HCT116 (cell line): ENCODE measurements at regions not wholly inside any gene's neighbourhood (a gene's known extent, or its start where the extent isn't known, plus 50 kb on each side); places are given as distances from the start of the nearest gene placed in this dataset.

Experiments used
- CTCF ChIP-seq, 3 experiments: fragments of 200-600 bp in 1 of 3; sonication (generic) in 1 of 3; IDR thresholded peaks in 2 of 3; conservative IDR thresholded peaks in 1 of 3; 2 replicates each; pipeline ENCODE4 v1.5.1; 2012 to 2017; ENCODE audit warnings: low read depth in 2 of 3, low read length in 2 of 3, antibody characterized with exemption in 1 of 3, borderline replicate concordance in 1 of 3, control low read depth in 1 of 3, mild to moderate bottlenecking in 1 of 3, mixed read lengths in 1 of 3, mixed run types in 1 of 3, moderate library complexity in 1 of 3; ENCODE audit not compliant: insufficient read depth in 1 of 3
- JUND ChIP-seq: IDR thresholded peaks from 2 replicates; pipeline ENCODE4 v1.6.1; 2012
- POLR2A ChIP-seq: IDR thresholded peaks from 2 replicates; pipeline ENCODE4 v1.7.0; 2011; ENCODE audit warnings: borderline replicate concordance; ENCODE audit not compliant: insufficient read depth, insufficient read length; ENCODE audit errors: extremely low read depth
- POLR2AphosphoS5 ChIP-seq: IDR thresholded peaks from 2 replicates; pipeline ENCODE4 v1.6.1; 2011; ENCODE audit warnings: mild to moderate bottlenecking, low read depth, low read length, moderate library complexity
- RAD21 ChIP-seq: IDR thresholded peaks from 2 replicates; pipeline ENCODE4 v1.6.1; 2012; ENCODE audit warnings: low read depth, mild to moderate bottlenecking
- YY1 ChIP-seq: IDR thresholded peaks from 2 replicates; pipeline ENCODE4 v1.6.1; 2011; ENCODE audit warnings: low read length, low read depth, moderate library complexity, mild to moderate bottlenecking; ENCODE audit not compliant: insufficient replicate concordance; ENCODE audit errors: extremely low read depth
- ZBTB33 ChIP-seq: IDR thresholded peaks from 2 replicates; pipeline ENCODE4 v1.6.1; 2011; ENCODE audit warnings: mild to moderate bottlenecking, low read length, moderate library complexity; ENCODE audit not compliant: insufficient replicate concordance; ENCODE audit errors: extremely low read depth

- TF ChIP-seq POLR2AphosphoS5 (no peak), CTCF (IDR thresholded peaks at IDR 0.05 in 2 of 3, conservative IDR thresholded peaks at IDR 0.05 in 1 of 3; ENCODE audit: borderline replicate concordance in 1 of 3, insufficient read depth in 1 of 3, low read depth in 2 of 3, low read length in 2 of 3) (no peak), YY1 (no peak), POLR2A (no peak), ZBTB33 (no peak), RAD21 (no peak), JUND (no peak)
Observed at GRCh38 chr16:11494029-11494428, 92.7 kb downstream of the LITAF start.
